Neural crest cell (in vitro differentiated cells): ENCODE measurements at regions not wholly inside any gene's neighbourhood (a gene's known extent, or its start where the extent isn't known, plus 50 kb on each side); places are given as distances from the start of the nearest gene placed in this dataset.

Source experiments
- DNase-seq: peaks from one replicate; pipeline ENCODE4 v3.0.0; 2021; ENCODE audit warnings: low read depth, mixed read lengths, low spot score
- H3K27ac Mint-ChIP-seq: one replicate; pipeline ENCODE4 v1.8.0; 2021; ENCODE audit warnings: mild to moderate bottlenecking, mixed read lengths; ENCODE audit not compliant: unreplicated experiment
- H3K27me3 Mint-ChIP-seq: 2 replicates; pipeline ENCODE4 v1.8.0; 2021; ENCODE audit warnings: low read depth, mild to moderate bottlenecking, mixed read lengths
- H3K36me3 Mint-ChIP-seq: 2 replicates; pipeline ENCODE4 v1.8.0; 2021; ENCODE audit warnings: low read depth, mild to moderate bottlenecking, mixed read lengths
- H3K4me1 Mint-ChIP-seq: 2 replicates; pipeline ENCODE4 v1.8.0; 2021; ENCODE audit warnings: mixed read lengths
- H3K4me3 Mint-ChIP-seq: one replicate; pipeline ENCODE4 v1.8.0; 2021; ENCODE audit warnings: mild to moderate bottlenecking, mixed read lengths
- H3K9me3 Mint-ChIP-seq: 2 replicates; pipeline ENCODE4 v1.8.0; 2021; ENCODE audit warnings: mixed read lengths
- CTCF ChIP-seq: fragments of 200-600 bp; sonication (generic); conservative IDR thresholded peaks from 2 replicates; pipeline ENCODE4 v1.5.0; 2021; ENCODE audit warnings: antibody characterized with exemption, mild to moderate bottlenecking

- TF ChIP-seq CTCF = no peak
- Mint-ChIP-seq H3K9me3 (peaks cover 16% of the 10 kb centered on the region), H3K4me1 (no peaks in the 10 kb centered on the region), H3K27me3 (peaks cover 5% of the 10 kb centered on the region), H3K4me3 (no peak overlapping the region), H3K36me3 (no peaks in the 10 kb centered on the region), H3K27ac (no peak overlapping the region)
- no peak for DNase-seq
These were observed 237.6 kb downstream of the JRKL start for GRCh38 chr11:96627376-96627775.

GRCh38 chr11:96635655-96636054, 245.8 kb downstream of the JRKL start:
- TF ChIP-seq CTCF = no peak
- no peak overlapping the region for H3K4me3 Mint-ChIP-seq
- no peaks in the 10 kb centered on the region for H3K4me1 Mint-ChIP-seq
- peaks cover under 1% of the 10 kb centered on the region for H3K9me3 Mint-ChIP-seq
- no peaks in the 10 kb centered on the region for H3K36me3 Mint-ChIP-seq
- no peak overlapping the region for H3K27ac Mint-ChIP-seq
- DNase-seq = no peak
- H3K27me3 Mint-ChIP-seq = no peaks in the 10 kb centered on the region

GRCh38 chr11:96641261-96641660, 251.4 kb downstream of the JRKL start:
- Mint-ChIP-seq H3K4me3 (no peak overlapping the region), H3K4me1 (peaks cover 6% of the 10 kb centered on the region), H3K36me3 (no peaks in the 10 kb centered on the region), H3K27me3 (no peaks in the 10 kb centered on the region), H3K27ac (peak overlapping the region; percentile 27), H3K9me3 (peaks cover 5% of the 10 kb centered on the region)
- TF ChIP-seq CTCF = no peak
- DNase-seq = no peak

- no peak for TF ChIP-seq CTCF
- no peak for DNase-seq
- Mint-ChIP-seq H3K36me3 (no peaks in the 10 kb centered on the region), H3K27ac (no peak overlapping the region), H3K4me3 (no peak overlapping the region), H3K27me3 (peaks cover 3% of the 10 kb centered on the region), H3K4me1 (peaks cover 6% of the 10 kb centered on the region), H3K9me3 (peaks cover 5% of the 10 kb centered on the region)
These were observed 252.8 kb downstream of the JRKL start for GRCh38 chr11:96642583-96642982.

GRCh38 chr11:96643173-96643572, 253.4 kb downstream of the JRKL start:
- no peak overlapping the region for H3K4me3 Mint-ChIP-seq
- H3K4me1 Mint-ChIP-seq = peaks cover 6% of the 10 kb centered on the region
- peaks cover 5% of the 10 kb centered on the region for H3K9me3 Mint-ChIP-seq
- TF ChIP-seq CTCF = no peak
- peak overlapping the region; percentile 60 for H3K27ac Mint-ChIP-seq
- no peak for DNase-seq
- peaks cover 3% of the 10 kb centered on the region for H3K27me3 Mint-ChIP-seq
- H3K36me3 Mint-ChIP-seq = no peaks in the 10 kb centered on the region

GRCh38 chr11:96647621-96648020, 257.8 kb downstream of the JRKL start:
- DNase-seq = no peak
- peaks cover 4% of the 10 kb centered on the region for H3K4me1 Mint-ChIP-seq
- no peaks in the 10 kb centered on the region for H3K36me3 Mint-ChIP-seq
- H3K4me3 Mint-ChIP-seq = no peak overlapping the region
- TF ChIP-seq CTCF = no peak
- H3K27me3 Mint-ChIP-seq = peaks cover 3% of the 10 kb centered on the region
- no peak overlapping the region for H3K27ac Mint-ChIP-seq
- peaks cover 4% of the 10 kb centered on the region for H3K9me3 Mint-ChIP-seq
